Psoas muscle (tissue), 7 donors: ENCODE measurements at regions not wholly inside any gene's neighbourhood (a gene's known extent, or its start where the extent isn't known, plus 50 kb on each side); places are given as distances from the start of the nearest gene placed in this dataset.

Source experiments
- ATAC-seq, 4 donors: fragments of 200-7000 bp; cut with Tn5 transposase; one replicate each; pipeline ENCODE4 v1.9.1; 2020; ENCODE audit warnings: moderate library complexity in 3 of 4, mild to moderate bottlenecking in 2 of 4
- DNase-seq, 2 donors: peaks; one replicate each; pipeline ENCODE4 v3.0.0-alpha.2; 2020
- H3K27ac ChIP-seq: fragments of 200-600 bp; one replicate; pipeline ENCODE4 v1.8.0; 2022
- H3K27me3 ChIP-seq, 3 donors: fragments of 200-600 bp in 1 of 3; one replicate each; pipeline versions ENCODE4 v1.6.1 to v1.8.0; 2013 to 2022; ENCODE audit warnings: low read length in 2 of 3, mild to moderate bottlenecking in 2 of 3, moderate library complexity in 1 of 3; ENCODE audit not compliant: insufficient read depth in 3 of 3
- H3K36me3 ChIP-seq, 2 donors: fragments of 200-600 bp in 1 of 2; one replicate each; pipeline versions ENCODE4 v1.6.1 to v1.8.0; 2013 to 2022; ENCODE audit warnings: low read depth in 1 of 2, mild to moderate bottlenecking in 1 of 2, moderate library complexity in 1 of 2; ENCODE audit not compliant: insufficient read depth in 1 of 2
- H3K4me1 ChIP-seq: fragments of 200-600 bp; one replicate; pipeline ENCODE4 v1.8.0; 2022
- H3K4me3 ChIP-seq: fragments of 200-600 bp; one replicate; pipeline ENCODE4 v1.8.0; 2022; ENCODE audit warnings: mild to moderate bottlenecking
- H3K9me3 ChIP-seq: fragments of 200-600 bp; one replicate; pipeline ENCODE4 v1.8.0; 2022
- CTCF ChIP-seq: fragments of 200-600 bp; IDR thresholded peaks from one replicate; pipeline ENCODE4 v1.8.0; 2022; ENCODE audit warnings: antibody characterized with exemption
- WGBS, 3 donors: extraction: QIAGEN DNeasy Blood & Tissue Kit; methylation state at CpG; one replicate each; pipeline versions ENCODE4 v1.1.6 to v1.1.7; 2013; 5-methylcytosine and 5-hydroxymethylcytosine counted together
- intact Hi-C, 2 donors: fragments of 100-400 bp; cut with DNase I; formaldehyde crosslinking; loops; one replicate each; pipeline versions ENCODE4 v1.11.0 to v1.14.2; 2022
- donor health status: healthy with polysubstance abuse.
- donor health status: DM: no; HTN: no; CAD: no; lungs with moderate emphysema.
- donor health status: Bipolar disorder and iron deficiency.
- donor health status: healthy.
- donor health status: DM: yes; HTN: yes; CAD: no.
- donor health status: DM: no; HTN: no; CAD: no.
- donor health status: DM: yes; HTN: yes; CAD: no.

DNA sequence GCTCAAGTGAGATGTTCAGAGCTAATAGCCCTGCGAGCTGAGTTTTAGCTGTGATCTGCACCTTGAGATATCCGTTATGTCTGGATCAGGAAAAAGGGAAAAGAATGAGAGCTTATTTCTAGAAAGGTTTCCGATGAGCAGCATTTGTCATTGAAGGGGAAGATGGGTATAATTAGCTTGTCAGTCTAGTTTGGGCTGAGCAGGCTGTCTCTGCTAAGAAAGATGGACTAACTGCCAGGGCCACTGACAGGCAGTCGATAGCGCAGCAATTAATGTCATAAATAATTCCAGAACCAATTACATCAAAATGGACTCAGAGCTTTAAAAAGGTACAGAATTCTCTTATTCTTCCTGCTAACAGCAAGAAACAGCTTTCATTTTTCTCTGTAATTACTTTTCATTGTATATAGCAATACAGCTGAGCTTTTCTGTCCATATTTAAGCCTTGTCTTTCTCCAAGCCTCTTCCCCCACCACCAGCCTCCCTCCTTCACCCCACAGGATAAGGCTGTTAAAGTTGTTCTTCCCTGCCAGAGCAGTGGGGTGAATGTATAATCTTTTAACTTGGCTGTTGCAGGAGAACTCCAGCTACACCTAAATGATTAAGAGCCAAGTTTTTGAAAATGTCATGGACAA lies 1006.5 kb downstream of the KCNMA1 start:
- no peaks in the 10 kb centered on the region for H3K36me3 ChIP-seq
- intact Hi-C loops = no loop called here
- WGBS, 3 donors = 93 to 96% (median 94%) methylated on average over 5 of the region's 5 CpGs

GRCh38 chr10:76628801-76629200 lies 1008.8 kb downstream of the KCNMA1 start:
- H3K9me3 ChIP-seq = no peaks in the 10 kb centered on the region
- intact Hi-C loops = no loop called here

More for the DNA sequence above, 1006.5 kb downstream of the KCNMA1 start:
- no peak for ATAC-seq
- no peak overlapping the region for H3K4me3 ChIP-seq
- no peak for DNase-seq
- H3K9me3 ChIP-seq = no peaks in the 10 kb centered on the region
- no peak for TF ChIP-seq CTCF
- no peaks in the 10 kb centered on the region for H3K4me1 ChIP-seq
- H3K27me3 ChIP-seq = peaks cover 0 to 13% (median 0%) of the 10 kb centered on the region in 3 donors
- H3K27ac ChIP-seq = no peak overlapping the region

GRCh38 chr10:76626386-76626785 lies 1011.2 kb downstream of the KCNMA1 start:
- Histone ChIP-seq H3K4me1 (no peaks in the 10 kb centered on the region), H3K4me3 (no peak overlapping the region), H3K27me3 (no peaks in the 10 kb centered on the region), H3K27ac (no peak overlapping the region), H3K36me3 (no peaks in the 10 kb centered on the region), H3K9me3 (no peaks in the 10 kb centered on the region)
- DNase-seq (no peak), ATAC-seq (no peak)
- intact Hi-C loops = no loop called here
- 42 to 49% (median 44%) methylated on average over 2 of the region's 2 CpGs for WGBS, 3 donors
- TF ChIP-seq CTCF = no peak

More at GRCh38 chr10:76628801-76629200, 1008.8 kb downstream of the KCNMA1 start:
- DNase-seq (no peak), ATAC-seq (no peak)
- Histone ChIP-seq H3K27ac (no peak overlapping the region), H3K36me3 (no peaks in the 10 kb centered on the region), H3K4me3 (no peak overlapping the region), H3K27me3 (peaks cover 0 to 10% (median 0%) of the 10 kb centered on the region in 3 donors), H3K4me1 (no peaks in the 10 kb centered on the region)
- TF ChIP-seq CTCF = no peak
- 83 to 89% (median 88%) methylated on average over 1 of the region's 1 CpG for WGBS, 3 donors

DNA sequence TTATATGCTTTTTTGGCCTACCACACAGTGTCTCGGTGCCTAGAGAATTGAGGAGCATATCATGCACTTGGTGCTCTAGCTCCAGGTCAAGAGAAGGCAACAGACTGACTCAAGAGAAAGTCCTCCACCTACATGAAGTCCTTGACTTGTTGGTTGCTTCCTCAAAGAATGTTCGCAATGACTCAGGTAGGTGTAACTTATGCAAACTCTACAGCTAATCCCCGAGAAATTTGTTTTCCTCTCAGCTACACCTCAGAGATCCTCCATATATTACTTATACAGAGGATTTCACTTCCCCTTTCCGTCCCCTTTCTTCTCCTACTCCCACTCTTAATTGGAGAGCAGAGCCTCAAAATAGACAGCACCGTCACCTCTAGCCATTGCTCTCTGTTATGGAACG lies 1013.1 kb downstream of the KCNMA1 start:
- no peak overlapping the region for H3K27ac ChIP-seq
- ATAC-seq (no peak), DNase-seq (no peak)
- H3K4me1 ChIP-seq = no peaks in the 10 kb centered on the region
- H3K36me3 ChIP-seq = no peaks in the 10 kb centered on the region
- intact Hi-C loops = no loop called here
- TF ChIP-seq CTCF = no peak
- 92 to 95% (median 93%) methylated on average over 6 of the region's 6 CpGs for WGBS, 3 donors
- no peaks in the 10 kb centered on the region for H3K9me3 ChIP-seq
- no peaks in the 10 kb centered on the region for H3K27me3 ChIP-seq
- no peak overlapping the region for H3K4me3 ChIP-seq
